Esophagus muscularis mucosa (tissue), 4 donors: ENCODE measurements at regions not wholly inside any gene's neighbourhood (a gene's known extent, or its start where the extent isn't known, plus 50 kb on each side); places are given as distances from the start of the nearest gene placed in this dataset.

ENCODE experiments used
- CTCF ChIP-seq, 3 experiments: fragments of 200-600 bp in 2 of 3; fragments of 450-650 bp in 1 of 3; sonication (generic) in 2 of 3; IDR thresholded peaks; one replicate each; pipeline ENCODE4 v1.5.1; 2017 to 2019; ENCODE audit warnings: antibody characterized with exemption in 3 of 3, mild to moderate bottlenecking in 2 of 3, moderate library complexity in 1 of 3
- EP300 ChIP-seq: sonication (generic); formaldehyde crosslinking; IDR thresholded peaks from one replicate; pipeline ENCODE4 v1.6.1; 2017; ENCODE audit warnings: antibody characterized with exemption
- POLR2A ChIP-seq: fragments of 450-650 bp; IDR thresholded peaks from one replicate; pipeline ENCODE4 v1.6.1; 2017; ENCODE audit warnings: antibody characterized with exemption, moderate library complexity, mild to moderate bottlenecking, low read depth
- POLR2AphosphoS5 ChIP-seq, 2 donors: sonication (generic); formaldehyde crosslinking; IDR thresholded peaks; one replicate each; pipeline ENCODE4 v1.6.1; 2017; ENCODE audit warnings: antibody characterized with exemption in 2 of 2

GRCh38 chr18:53586923-53587322 lies 637.5 kb downstream of the MBD2 start:
- no peak for TF ChIP-seq EP300
- no peak for TF ChIP-seq CTCF (IDR thresholded peaks at IDR 0.05)
- TF ChIP-seq POLR2A: no peak
- TF ChIP-seq POLR2AphosphoS5 (IDR thresholded peaks at IDR 0.05): no peak
